GM03348 (cell line): ENCODE measurements at regions not wholly inside any gene's neighbourhood (a gene's known extent, or its start where the extent isn't known, plus 50 kb on each side); places are given as distances from the start of the nearest gene placed in this dataset.
A peak's percentile ranks its signal among the peaks of the same experiment; 100 is the strongest.

Experiments
- DNase-seq: peaks from one replicate; pipeline ENCODE4 v3.0.0; 2012; ENCODE audit warnings: low spot score

- DNase-seq, result no peak
Observed at GRCh38 chr7:84399661-84400060, 205.1 kb upstream of the SEMA3A start.

GRCh38 chr7:84394219-84394618 is 199.6 kb upstream of the SEMA3A start:
- DNase-seq, result no peak

GRCh38 chr7:84393786-84394185 is 199.2 kb upstream of the SEMA3A start:
- DNase-seq, result peak; percentile 15

- DNase-seq, result no peak
Observed at GRCh38 chr7:84390845-84391244, 196.3 kb upstream of the SEMA3A start.

GRCh38 chr7:84389242-84389641 is 194.7 kb upstream of the SEMA3A start:
- DNase-seq, result no peak

- DNase-seq, result no peak
Observed at GRCh38 chr7:84387595-84387994, 193.0 kb upstream of the SEMA3A start.

- no peak for DNase-seq
Observed at GRCh38 chr7:84384417-84384816, 189.8 kb upstream of the SEMA3A start.

- DNase-seq, result no peak
Observed at GRCh38 chr7:84379446-84379845, 184.9 kb upstream of the SEMA3A start.

GRCh38 chr7:84372712-84373111 is 178.1 kb upstream of the SEMA3A start:
- DNase-seq, result no peak

GRCh38 chr7:84372155-84372621 is 177.6 kb upstream of the SEMA3A start:
- peak; percentile 49 for DNase-seq

GRCh38 chr7:84370114-84370513 is 175.5 kb upstream of the SEMA3A start:
- DNase-seq, result no peak

- no peak for DNase-seq
Observed at GRCh38 chr7:84368122-84368521, 173.5 kb upstream of the SEMA3A start.

GRCh38 chr7:84364708-84365107 is 170.1 kb upstream of the SEMA3A start:
- peak; percentile 23 for DNase-seq

- DNase-seq, result no peak
Observed at GRCh38 chr7:84363741-84364140, 169.2 kb upstream of the SEMA3A start.

GRCh38 chr7:84362828-84363227 is 168.2 kb upstream of the SEMA3A start:
- no peak for DNase-seq

GRCh38 chr7:84362360-84362759 is 167.8 kb upstream of the SEMA3A start:
- DNase-seq, result no peak

- peak; percentile 24 for DNase-seq
Observed at GRCh38 chr7:84354866-84355265, 160.3 kb upstream of the SEMA3A start.

GRCh38 chr7:84354030-84354429 is 159.4 kb upstream of the SEMA3A start:
- no peak for DNase-seq

- DNase-seq, result no peak
Observed at GRCh38 chr7:84339306-84339705, 144.7 kb upstream of the SEMA3A start.

GRCh38 chr7:84337429-84337828 is 142.8 kb upstream of the SEMA3A start:
- DNase-seq, result peak; percentile 12

GRCh38 chr7:84336766-84337165 is 142.2 kb upstream of the SEMA3A start:
- DNase-seq, result no peak

GRCh38 chr7:84336303-84336702 is 141.7 kb upstream of the SEMA3A start:
- peak; percentile 38 for DNase-seq

GRCh38 chr7:84331616-84332015 is 137.0 kb upstream of the SEMA3A start:
- DNase-seq, result no peak

- DNase-seq, result no peak
Observed at GRCh38 chr7:84328571-84328970, 134.0 kb upstream of the SEMA3A start.

GRCh38 chr7:84324136-84324630 is 129.6 kb upstream of the SEMA3A start:
- no peak for DNase-seq
